ENCODE measurements at regions not wholly inside any gene's neighbourhood (a gene's known extent, or its start where the extent isn't known, plus 50 kb on each side); places are given as distances from the start of the nearest gene placed in this dataset.
"Not testable (repeated sequence)": the region's sequence is repeated elsewhere in the genome, so short reads cannot be mapped to it uniquely, and the experiment has no call there.

DNA sequence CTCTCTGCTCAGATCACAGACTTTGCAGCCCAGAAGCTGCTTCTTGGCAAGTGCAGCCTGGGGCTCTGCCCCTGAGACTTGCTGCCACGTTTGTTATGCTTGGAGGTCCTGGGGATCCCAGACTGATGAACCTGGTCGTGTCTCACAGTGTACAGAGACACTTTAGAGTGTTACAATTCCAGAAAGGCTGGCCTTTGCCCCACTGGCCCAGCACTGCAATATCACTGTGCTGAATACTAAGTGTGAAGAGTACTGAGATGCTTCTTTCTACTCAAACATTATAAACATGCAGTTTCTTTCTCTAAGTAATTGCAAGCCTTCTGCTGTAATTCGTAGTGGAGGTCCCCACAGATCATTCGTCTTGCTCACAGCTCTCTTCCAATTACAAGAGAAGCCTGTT, 133.2 kb downstream of the MAP3K21 start:
- TF ChIP-seq, protein P1, sequence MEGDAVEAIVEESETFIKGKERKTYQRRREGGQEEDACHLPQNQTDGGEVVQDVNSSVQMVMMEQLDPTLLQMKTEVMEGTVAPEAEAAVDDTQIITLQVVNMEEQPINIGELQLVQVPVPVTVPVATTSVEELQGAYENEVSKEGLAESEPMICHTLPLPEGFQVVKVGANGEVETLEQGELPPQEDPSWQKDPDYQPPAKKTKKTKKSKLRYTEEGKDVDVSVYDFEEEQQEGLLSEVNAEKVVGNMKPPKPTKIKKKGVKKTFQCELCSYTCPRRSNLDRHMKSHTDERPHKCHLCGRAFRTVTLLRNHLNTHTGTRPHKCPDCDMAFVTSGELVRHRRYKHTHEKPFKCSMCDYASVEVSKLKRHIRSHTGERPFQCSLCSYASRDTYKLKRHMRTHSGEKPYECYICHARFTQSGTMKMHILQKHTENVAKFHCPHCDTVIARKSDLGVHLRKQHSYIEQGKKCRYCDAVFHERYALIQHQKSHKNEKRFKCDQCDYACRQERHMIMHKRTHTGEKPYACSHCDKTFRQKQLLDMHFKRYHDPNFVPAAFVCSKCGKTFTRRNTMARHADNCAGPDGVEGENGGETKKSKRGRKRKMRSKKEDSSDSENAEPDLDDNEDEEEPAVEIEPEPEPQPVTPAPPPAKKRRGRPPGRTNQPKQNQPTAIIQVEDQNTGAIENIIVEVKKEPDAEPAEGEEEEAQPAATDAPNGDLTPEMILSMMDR (IDR thresholded peaks at IDR 0.05; ENCODE audit: low read depth, low read length) = no peak
- no peak for DNase-seq (ENCODE audit: extremely low read depth, low read depth)

DNA sequence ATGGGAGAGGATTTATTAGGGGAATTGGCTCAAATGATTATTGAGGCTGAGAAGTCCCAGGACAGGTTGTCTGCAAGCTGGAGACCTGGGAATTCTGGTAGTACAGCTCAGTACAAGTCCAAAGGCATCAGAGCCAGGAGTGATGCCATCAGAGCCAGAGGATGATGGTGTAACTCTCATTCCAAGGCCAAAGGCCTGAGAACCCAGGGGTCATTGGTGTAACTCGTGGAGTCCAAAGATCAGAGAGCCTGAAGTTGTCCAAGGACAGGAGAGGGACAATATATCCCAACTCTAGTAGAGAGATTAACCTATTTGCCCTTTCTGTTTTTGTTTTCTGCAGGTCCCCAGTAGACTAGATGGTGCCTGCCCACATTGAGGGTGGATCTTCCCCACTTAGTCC, 134.3 kb downstream of the MAP3K21 start:
- DNase-seq (ENCODE audit: extremely low read depth, low read depth) = no peak
- TF ChIP-seq, protein P1 (IDR thresholded peaks at IDR 0.05; ENCODE audit: low read depth, low read length) = no peak

DNA sequence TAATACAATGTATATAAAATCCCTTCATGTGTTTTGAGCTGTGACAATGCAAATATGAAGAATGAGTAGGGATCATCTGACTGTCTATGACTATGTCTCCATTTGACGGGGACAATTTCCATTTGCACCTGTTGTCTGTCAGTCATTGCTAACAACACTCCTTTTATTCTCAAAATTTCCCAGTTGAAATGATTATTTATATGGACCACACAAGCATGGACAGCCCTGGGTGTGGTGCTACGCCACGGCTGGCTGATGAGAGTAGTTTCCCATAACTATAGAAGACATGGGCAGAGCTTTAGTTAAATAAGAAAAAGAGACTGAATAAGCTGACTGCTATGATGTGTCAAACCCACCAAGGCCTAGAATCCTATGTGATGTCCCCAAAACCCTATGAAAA, 135.8 kb downstream of the MAP3K21 start:
- no peak for DNase-seq (ENCODE audit: extremely low read depth, low read depth)
- TF ChIP-seq, protein P1 (IDR thresholded peaks at IDR 0.05; ENCODE audit: low read depth, low read length) = no peak

DNA sequence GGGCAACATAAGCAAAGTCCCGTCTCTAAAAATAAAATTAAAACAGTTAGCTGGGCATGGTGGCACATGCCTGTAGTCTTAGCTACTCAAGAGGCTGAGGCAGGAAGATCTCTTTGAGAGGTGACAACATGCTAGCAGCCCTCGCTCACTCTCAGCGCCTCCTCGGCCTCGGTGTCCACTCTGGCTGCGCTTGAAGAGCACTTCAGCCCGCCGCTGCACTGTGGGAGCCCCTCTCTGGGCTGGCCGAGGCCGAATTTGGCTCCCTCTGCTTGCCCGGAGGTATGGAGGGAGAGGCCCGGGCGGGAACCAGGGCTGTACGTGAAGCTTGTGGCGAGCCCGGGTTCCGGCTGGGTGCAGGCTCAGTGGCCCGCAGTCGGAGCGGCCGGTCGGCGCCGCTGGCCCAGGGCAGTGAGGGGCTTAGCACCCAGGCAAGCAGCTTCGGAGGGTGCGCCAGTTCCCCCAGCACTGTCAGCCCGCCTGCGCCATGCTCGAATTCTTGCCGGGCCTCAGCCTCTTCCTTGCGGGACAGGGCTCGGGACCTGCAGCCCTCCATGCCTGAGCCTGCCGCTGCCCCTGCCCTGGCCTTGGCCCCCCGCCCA, 138.3 kb downstream of the MAP3K21 start:
- DNase-seq (ENCODE audit: extremely low read depth, low read depth) = no peak
- TF ChIP-seq, protein P1 (IDR thresholded peaks at IDR 0.05; ENCODE audit: low read depth, low read length) = no peak

DNA sequence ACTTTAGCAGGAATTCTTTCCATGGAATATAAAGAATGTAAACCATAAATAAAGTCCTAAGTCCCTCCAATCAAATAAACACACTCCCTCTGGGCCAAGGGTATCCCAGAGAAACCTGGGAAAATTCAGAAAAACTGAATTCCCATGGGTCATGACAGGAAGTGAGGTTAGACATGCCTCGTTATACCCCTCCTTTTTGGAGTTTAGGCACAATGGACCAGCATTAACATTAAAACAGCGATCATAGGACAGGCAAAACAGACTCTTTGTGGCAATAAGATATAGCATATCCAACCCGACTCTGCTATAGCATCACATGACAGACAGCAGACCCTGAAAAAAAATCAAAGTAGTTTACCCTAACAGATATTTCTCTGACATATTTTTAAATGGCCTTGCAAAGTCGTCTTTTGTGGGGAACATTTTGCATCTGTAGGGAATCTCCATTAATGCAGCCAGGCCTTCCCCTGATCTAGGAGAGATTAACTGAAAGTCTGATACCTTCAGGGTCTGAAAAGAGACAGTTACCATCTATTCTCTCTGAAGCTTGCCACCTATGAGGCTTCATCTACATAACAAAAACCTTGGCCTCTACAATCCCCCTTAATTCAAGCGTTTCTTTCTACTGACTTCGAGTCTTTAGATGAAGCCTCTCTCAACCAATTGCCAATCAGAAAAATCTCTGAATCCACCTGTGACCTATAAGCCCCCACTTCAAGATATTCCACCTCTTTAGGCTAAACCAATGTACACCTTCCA, 143.0 kb upstream of the KCNK1 start:
- no peak for DNase-seq (ENCODE audit: extremely low read depth, low read depth)

DNA sequence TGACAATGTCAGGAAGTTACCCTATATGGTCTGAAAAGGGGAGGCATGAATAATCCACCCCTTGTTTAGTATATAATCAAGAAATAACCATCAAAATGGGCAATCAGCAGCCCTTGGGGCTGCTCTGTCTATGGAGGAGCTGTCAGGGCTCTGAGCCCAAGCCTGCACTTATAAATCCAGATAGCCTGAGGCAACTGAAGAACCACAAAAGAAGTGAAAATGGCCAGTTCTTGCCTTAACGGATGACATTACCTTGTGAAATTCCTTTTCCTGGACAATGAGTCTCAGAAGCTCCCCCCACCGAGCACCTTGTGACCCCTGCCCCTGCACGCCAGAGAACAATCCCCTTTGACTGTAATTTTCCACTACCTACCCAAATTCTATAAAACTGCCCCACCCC, 142.1 kb upstream of the KCNK1 start:
- not testable (repeated sequence) for DNase-seq (ENCODE audit: extremely low read depth, low read depth)

More for the DNA sequence above, 143.0 kb upstream of the KCNK1 start:
- TF ChIP-seq, protein P1 (IDR thresholded peaks at IDR 0.05; ENCODE audit: low read depth, low read length) = no peak

DNA sequence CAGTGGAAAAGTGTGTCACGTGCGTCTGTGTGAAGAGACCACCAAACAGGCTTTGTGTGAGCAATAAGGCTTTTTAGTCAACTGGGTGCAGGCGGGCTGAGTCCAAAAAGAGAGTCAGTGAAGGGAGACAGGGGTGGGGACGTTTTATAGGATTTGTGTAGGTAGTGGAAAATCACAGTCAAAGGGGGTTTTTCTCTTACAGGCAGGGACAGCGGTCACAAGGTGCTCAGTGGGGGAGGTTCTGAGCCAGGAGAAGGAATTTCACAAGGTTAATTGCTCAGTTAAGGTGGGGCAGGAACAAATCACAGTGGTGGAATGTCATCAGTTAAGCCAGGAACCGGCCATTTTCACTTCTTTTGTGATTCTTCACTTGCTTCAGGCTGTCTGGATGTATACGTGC, 141.1 kb upstream of the KCNK1 start:
- not testable (repeated sequence) for DNase-seq (ENCODE audit: extremely low read depth, low read depth)

DNA sequence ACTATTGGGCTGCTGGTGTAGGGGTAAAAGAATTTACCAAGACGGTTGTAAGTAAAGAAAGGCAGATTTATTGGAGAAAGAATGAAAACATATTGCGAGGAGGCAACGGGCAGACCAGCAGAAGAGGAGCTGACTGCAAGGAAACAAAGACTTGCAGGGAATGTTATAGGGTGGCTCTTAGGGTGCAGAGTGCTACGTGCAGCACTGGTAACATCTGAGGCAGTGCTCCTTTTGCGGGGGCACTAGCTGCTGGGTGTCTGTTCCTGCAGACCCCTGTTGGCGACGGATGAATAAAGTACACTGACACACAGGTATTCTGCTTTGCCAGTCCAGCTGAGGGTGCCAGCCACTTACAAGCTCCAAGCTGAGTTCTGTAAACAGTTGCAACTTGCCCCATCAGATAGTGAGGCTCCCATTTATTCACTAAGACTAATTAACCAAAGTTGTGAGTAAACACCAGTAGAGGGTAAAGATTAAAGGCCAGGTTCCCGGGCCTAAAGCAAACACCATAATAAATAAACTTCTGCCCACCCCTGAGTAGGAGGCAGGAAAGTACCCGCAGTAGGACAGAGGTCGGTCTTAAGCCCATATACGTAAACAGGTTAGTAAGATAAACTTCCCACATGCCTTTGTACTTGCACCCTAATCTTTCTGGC, 140.2 kb upstream of the KCNK1 start:
- DNase-seq (ENCODE audit: extremely low read depth, low read depth) = no peak
- TF ChIP-seq, protein P1 (IDR thresholded peaks at IDR 0.05; ENCODE audit: low read depth, low read length) = no peak
